ENCODE measurements at regions not wholly inside any gene's neighbourhood (a gene's known extent, or its start where the extent isn't known, plus 50 kb on each side); places are given as distances from the start of the nearest gene placed in this dataset.

DNA sequence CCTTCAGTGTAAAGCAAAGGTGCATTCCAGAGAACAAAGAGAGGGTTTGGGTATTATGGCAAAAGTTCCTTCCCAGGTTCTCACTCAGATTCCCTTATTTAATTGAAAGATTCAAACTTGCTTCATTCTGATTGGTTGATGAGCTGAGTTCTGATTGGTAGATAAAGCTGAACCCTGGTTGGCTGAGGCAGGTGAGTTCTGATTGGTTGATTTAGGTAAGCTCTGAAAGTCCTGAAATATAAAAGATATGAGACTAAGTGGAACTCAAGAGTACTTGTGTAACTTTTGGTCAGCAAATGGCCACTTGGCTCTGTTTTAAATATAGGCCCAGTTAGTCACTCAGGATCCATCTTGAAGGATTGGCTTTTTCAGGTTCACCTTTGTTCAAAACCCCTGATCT lies 99.8 kb upstream of the FBXO11 start:
- H3K27ac ChIP-seq (ENCODE audit: low read depth): no peak overlapping the region
- H3K79me2 ChIP-seq (replicated peaks; ENCODE audit: insufficient read depth): no peaks in the 10 kb centered on the region
- H2AFZ ChIP-seq: no peak overlapping the region
- no peaks in the 10 kb centered on the region for H3K4me1 ChIP-seq (ENCODE audit: insufficient read depth)
- no peaks in the 10 kb centered on the region for H3F3A ChIP-seq (replicated peaks; ENCODE audit: low read depth)
- DNase-seq (ENCODE audit: low spot score) (peak; percentile 17), ATAC-seq (no peak)
- Mint-ChIP-seq H3K4me3 (no peak overlapping the region), H3K9me3 (no peaks in the 10 kb centered on the region), H3K27me3 (ENCODE audit: insufficient read depth, low read depth, poor library complexity) (peaks cover 2% of the 10 kb centered on the region), H3K4me1 (peaks cover 4% of the 10 kb centered on the region; the same call in 1 of the 3 replicates), H3K36me3 (ENCODE audit: low read depth) (no peaks in the 10 kb centered on the region), H3K27ac (no peak overlapping the region)
- H3K4me3 ChIP-seq: no peak overlapping the region
- H3K27me3 ChIP-seq (ENCODE audit: insufficient read depth): no peaks in the 10 kb centered on the region
- TF ChIP-seq STAT1 (IDR thresholded peaks at IDR 0.05; ENCODE audit: unreplicated experiment) (no peak), EZH2 (IDR thresholded peaks at IDR 0.05; ENCODE audit: low read depth, unreplicated experiment) (no peak), CREB1 (CRISPR knock-in tag; IDR thresholded peaks at IDR 0.05; ENCODE audit: low read depth) (no peak), ZNF331 (CRISPR knock-in tag; IDR thresholded peaks at IDR 0.05; ENCODE audit: low read depth) (no peak), POLR2AphosphoS5 (IDR thresholded peaks at IDR 0.05; ENCODE audit: low read depth) (no peak), NANOG (IDR thresholded peaks at IDR 0.05; ENCODE audit: borderline replicate concordance) (no peak), ZNF462 (CRISPR knock-in tag; IDR thresholded peaks at IDR 0.05) (no peak), REST (IDR thresholded peaks at IDR 0.05; ENCODE audit: unreplicated experiment) (no peak), EZH2phosphoT487 (IDR thresholded peaks at IDR 0.05; ENCODE audit: unreplicated experiment) (no peak), ZNF114 (CRISPR knock-in tag; IDR thresholded peaks at IDR 0.05) (no peak), JUNB (IDR thresholded peaks at IDR 0.05; ENCODE audit: unreplicated experiment) (no peak)
- TF ChIP-seq, protein P1, sequence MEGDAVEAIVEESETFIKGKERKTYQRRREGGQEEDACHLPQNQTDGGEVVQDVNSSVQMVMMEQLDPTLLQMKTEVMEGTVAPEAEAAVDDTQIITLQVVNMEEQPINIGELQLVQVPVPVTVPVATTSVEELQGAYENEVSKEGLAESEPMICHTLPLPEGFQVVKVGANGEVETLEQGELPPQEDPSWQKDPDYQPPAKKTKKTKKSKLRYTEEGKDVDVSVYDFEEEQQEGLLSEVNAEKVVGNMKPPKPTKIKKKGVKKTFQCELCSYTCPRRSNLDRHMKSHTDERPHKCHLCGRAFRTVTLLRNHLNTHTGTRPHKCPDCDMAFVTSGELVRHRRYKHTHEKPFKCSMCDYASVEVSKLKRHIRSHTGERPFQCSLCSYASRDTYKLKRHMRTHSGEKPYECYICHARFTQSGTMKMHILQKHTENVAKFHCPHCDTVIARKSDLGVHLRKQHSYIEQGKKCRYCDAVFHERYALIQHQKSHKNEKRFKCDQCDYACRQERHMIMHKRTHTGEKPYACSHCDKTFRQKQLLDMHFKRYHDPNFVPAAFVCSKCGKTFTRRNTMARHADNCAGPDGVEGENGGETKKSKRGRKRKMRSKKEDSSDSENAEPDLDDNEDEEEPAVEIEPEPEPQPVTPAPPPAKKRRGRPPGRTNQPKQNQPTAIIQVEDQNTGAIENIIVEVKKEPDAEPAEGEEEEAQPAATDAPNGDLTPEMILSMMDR (conservative IDR thresholded peaks at IDR 0.05; ENCODE audit: low read depth in 2 of 2): no peak
- TF ChIP-seq, protein P2, sequence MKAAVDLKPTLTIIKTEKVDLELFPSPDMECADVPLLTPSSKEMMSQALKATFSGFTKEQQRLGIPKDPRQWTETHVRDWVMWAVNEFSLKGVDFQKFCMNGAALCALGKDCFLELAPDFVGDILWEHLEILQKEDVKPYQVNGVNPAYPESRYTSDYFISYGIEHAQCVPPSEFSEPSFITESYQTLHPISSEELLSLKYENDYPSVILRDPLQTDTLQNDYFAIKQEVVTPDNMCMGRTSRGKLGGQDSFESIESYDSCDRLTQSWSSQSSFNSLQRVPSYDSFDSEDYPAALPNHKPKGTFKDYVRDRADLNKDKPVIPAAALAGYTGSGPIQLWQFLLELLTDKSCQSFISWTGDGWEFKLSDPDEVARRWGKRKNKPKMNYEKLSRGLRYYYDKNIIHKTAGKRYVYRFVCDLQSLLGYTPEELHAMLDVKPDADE (IDR thresholded peaks at IDR 0.05): no peak
- H4K20me1 ChIP-seq (replicated peaks; ENCODE audit: insufficient read depth): no peaks in the 10 kb centered on the region
- no peaks in the 10 kb centered on the region for H3K9me2 ChIP-seq (ENCODE audit: insufficient read depth)
- no peak overlapping the region for H3K4me2 ChIP-seq
- no peaks in the 10 kb centered on the region for H3K36me3 ChIP-seq (ENCODE audit: insufficient read depth)

All from GM23338 (cell line).